Stomach (tissue), 4 donors: ENCODE measurements at regions not wholly inside any gene's neighbourhood (a gene's known extent, or its start where the extent isn't known, plus 50 kb on each side); places are given as distances from the start of the nearest gene placed in this dataset.

Experiments
- EP300 ChIP-seq: sonication (generic); formaldehyde crosslinking; IDR thresholded peaks from one replicate; pipeline ENCODE4 v1.6.1; 2017; ENCODE audit warnings: antibody characterized with exemption
- POLR2A ChIP-seq, 4 donors: fragments of 450-650 bp; IDR thresholded peaks; one replicate each; pipeline ENCODE4 v1.6.1; 2016; ENCODE audit warnings: antibody characterized with exemption in 4 of 4, control low read depth in 2 of 4, mild to moderate bottlenecking in 1 of 4, moderate library complexity in 1 of 4
- POLR2AphosphoS5 ChIP-seq, 3 donors: sonication (generic); formaldehyde crosslinking; IDR thresholded peaks; one replicate each; pipeline ENCODE4 v1.6.1; 2016; ENCODE audit warnings: antibody characterized with exemption in 3 of 3
- TF ChIP-seq, protein P1 (sequence below), 7 experiments: fragments of 450-650 bp in 4 of 7; fragments of 200-600 bp in 3 of 7; sonication (generic) in 3 of 7; IDR thresholded peaks; one replicate each; pipeline ENCODE4 v1.5.1; 2016 to 2019; ENCODE audit warnings: antibody characterized with exemption in 7 of 7, control low read depth in 2 of 7, mild to moderate bottlenecking in 1 of 7

DNA sequence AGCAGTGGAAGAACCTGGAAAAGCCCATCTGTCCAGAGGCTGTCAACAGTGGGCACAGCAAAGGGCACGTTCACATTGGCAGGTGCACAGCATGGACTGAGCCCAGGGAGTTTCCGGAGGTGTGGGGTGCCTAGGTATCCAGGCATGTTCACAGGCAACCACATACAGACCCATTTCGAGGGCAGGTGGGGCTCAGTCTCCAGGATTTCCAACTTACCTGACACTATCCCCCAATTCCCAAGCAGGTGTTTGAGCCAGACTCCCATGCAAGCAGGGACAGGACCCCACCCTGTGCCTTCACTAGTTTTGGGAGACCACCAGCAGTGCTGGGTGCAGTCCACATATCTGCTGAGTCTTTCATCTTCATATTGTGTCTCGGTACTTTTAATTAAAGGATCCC lies 65.0 kb upstream of the IRF2BP2 start:
- TF ChIP-seq, protein P1, sequence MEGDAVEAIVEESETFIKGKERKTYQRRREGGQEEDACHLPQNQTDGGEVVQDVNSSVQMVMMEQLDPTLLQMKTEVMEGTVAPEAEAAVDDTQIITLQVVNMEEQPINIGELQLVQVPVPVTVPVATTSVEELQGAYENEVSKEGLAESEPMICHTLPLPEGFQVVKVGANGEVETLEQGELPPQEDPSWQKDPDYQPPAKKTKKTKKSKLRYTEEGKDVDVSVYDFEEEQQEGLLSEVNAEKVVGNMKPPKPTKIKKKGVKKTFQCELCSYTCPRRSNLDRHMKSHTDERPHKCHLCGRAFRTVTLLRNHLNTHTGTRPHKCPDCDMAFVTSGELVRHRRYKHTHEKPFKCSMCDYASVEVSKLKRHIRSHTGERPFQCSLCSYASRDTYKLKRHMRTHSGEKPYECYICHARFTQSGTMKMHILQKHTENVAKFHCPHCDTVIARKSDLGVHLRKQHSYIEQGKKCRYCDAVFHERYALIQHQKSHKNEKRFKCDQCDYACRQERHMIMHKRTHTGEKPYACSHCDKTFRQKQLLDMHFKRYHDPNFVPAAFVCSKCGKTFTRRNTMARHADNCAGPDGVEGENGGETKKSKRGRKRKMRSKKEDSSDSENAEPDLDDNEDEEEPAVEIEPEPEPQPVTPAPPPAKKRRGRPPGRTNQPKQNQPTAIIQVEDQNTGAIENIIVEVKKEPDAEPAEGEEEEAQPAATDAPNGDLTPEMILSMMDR (IDR thresholded peaks at IDR 0.05) = no peak
- TF ChIP-seq POLR2A (IDR thresholded peaks at IDR 0.05) (no peak), POLR2AphosphoS5 (IDR thresholded peaks at IDR 0.05) (no peak), EP300 (no peak)
